GM12878 (cell line): ENCODE measurements at regions not wholly inside any gene's neighbourhood (a gene's known extent, or its start where the extent isn't known, plus 50 kb on each side); places are given as distances from the start of the nearest gene placed in this dataset.

ENCODE experiments used
- ATAC-seq: fragments of 200-7000 bp; cut with Tn5 transposase; 3 replicates; pipeline ENCODE4 v1.9.1; 2020; ENCODE audit warnings: mild to moderate bottlenecking, moderate library complexity
- BruUV-seq: library from RNA; stranded (reverse); fragments of 400-500 nt; replicated peaks from 2 replicates; lab custom pipeline; 2021; lab: Mats Ljungman, UMichigan
- CTCF ChIA-PET: fragments of 300-600 bp; sonication (Branson Sonifier 250); formaldehyde crosslinking; extraction: SDS; loops from one replicate; lab custom pipeline; 2021; ENCODE audit warnings: inconsistent platforms; lab: Yijun Ruan, JAX
- POLR2A ChIA-PET: fragments of 350-600 bp; formaldehyde crosslinking; extraction: SDS; loops from one replicate; lab custom pipeline; 2021; ENCODE audit warnings: inconsistent platforms; lab: Charles Lee
- RAD21 ChIA-PET: fragments of 300-600 bp; sonication (Branson Sonifier 250); formaldehyde crosslinking; loops from one replicate; lab custom pipeline; 2023; ENCODE audit warnings: antibody characterized with exemption; ENCODE audit not compliant: unreplicated experiment; lab: Charles Lee
- SMC1A ChIA-PET: fragments of 300-600 bp; sonication (Branson Sonifier 250); formaldehyde crosslinking; loops from one replicate; lab custom pipeline; 2023; ENCODE audit not compliant: unreplicated experiment, uncharacterized antibody; lab: Charles Lee
- DNase-seq: peaks from one replicate; pipeline ENCODE4 v3.0.0-alpha.2; 2011; ENCODE audit warnings: low read depth, low spot score
- FAIRE-seq: peaks from 3 replicates; lab custom pipeline; 2011; peaks lifted over from hg19 to GRCh38; lab: Jason Lieb, UNC
- H2AFZ ChIP-seq: 2 replicates; pipeline ENCODE4 v1.6.0; 2011; ENCODE audit warnings: low read depth, low read length, control low read depth; ENCODE audit not compliant: control insufficient read depth
- H3K27ac ChIP-seq: 2 replicates; pipeline ENCODE4 v1.5.1; 2011; ENCODE audit warnings: control low read depth; ENCODE audit not compliant: control insufficient read depth, insufficient read depth
- H3K27me3 ChIP-seq, 2 experiments: replicated peaks in 1 of 2; 2 replicates each; pipeline versions ENCODE4 v1.6.0 to v1.6.1; 2011; ENCODE audit warnings: low read length in 1 of 2; ENCODE audit not compliant: control insufficient read depth in 2 of 2, insufficient read depth in 2 of 2
- H3K36me3 ChIP-seq, 2 experiments: 2 replicates each; pipeline ENCODE4 v1.5.1; 2011; ENCODE audit warnings: low read length in 1 of 2; ENCODE audit not compliant: control insufficient read depth in 2 of 2, insufficient read depth in 2 of 2
- H3K4me1 ChIP-seq: 2 replicates; pipeline ENCODE4 v1.6.1; 2011; ENCODE audit warnings: mild to moderate bottlenecking, low read length, moderate library complexity, mixed read lengths; ENCODE audit not compliant: control insufficient read depth, insufficient read depth
- H3K4me2 ChIP-seq: 2 replicates; pipeline ENCODE4 v1.6.0; 2011; ENCODE audit warnings: control low read depth; ENCODE audit not compliant: control insufficient read depth, insufficient read depth
- H3K4me3 ChIP-seq: fragments of 200-600 bp; sonication (generic); 2 replicates; pipeline ENCODE4 v1.5.1; 2016
- H3K79me2 ChIP-seq: 2 replicates; pipeline ENCODE4 v1.6.0; 2011; ENCODE audit warnings: low read length; ENCODE audit not compliant: control insufficient read depth, insufficient read depth
- H3K9ac ChIP-seq: 2 replicates; pipeline ENCODE4 v1.8.0; 2011; ENCODE audit warnings: low read length, control low read depth, mixed read lengths; ENCODE audit not compliant: control insufficient read depth, insufficient read depth
- H3K9me3 ChIP-seq: replicated peaks from 3 replicates; pipeline ENCODE4 v1.5.1; 2011; ENCODE audit warnings: mild to moderate bottlenecking, low read length; ENCODE audit not compliant: control insufficient read depth, insufficient read depth
- H4K20me1 ChIP-seq: 2 replicates; pipeline ENCODE4 v1.6.0; 2011; ENCODE audit not compliant: control insufficient read depth, insufficient read depth
- ATF3 ChIP-seq: IDR thresholded peaks from 2 replicates; pipeline ENCODE4 v1.6.1; 2011; ENCODE audit warnings: low read depth, mild to moderate bottlenecking, low read length, moderate library complexity, borderline replicate concordance; ENCODE audit errors: extremely low read depth
- CBFB ChIP-seq: IDR thresholded peaks from 2 replicates; pipeline ENCODE4 v1.6.1; 2016; ENCODE audit warnings: antibody characterized with exemption, low read depth
- HDAC6 ChIP-seq: fragments of 200-600 bp; sonication (generic); IDR thresholded peaks from one replicate; pipeline ENCODE4 v1.8.0; 2017; ENCODE audit warnings: antibody characterized with exemption; ENCODE audit not compliant: unreplicated experiment
- HSF1 ChIP-seq: fragments of 150-350 bp; IDR thresholded peaks from 2 replicates; pipeline ENCODE4 v1.6.1; 2014; ENCODE audit warnings: mild to moderate bottlenecking, low read depth, low read length
- KDM1A ChIP-seq: fragments of 200-600 bp; sonication (generic); IDR thresholded peaks from 2 replicates; pipeline ENCODE4 v1.6.1; 2016; ENCODE audit warnings: borderline replicate concordance
- KLF5 ChIP-seq: fragments of 450-650 bp; IDR thresholded peaks from 2 replicates; pipeline ENCODE4 v1.6.1; 2014; ENCODE audit warnings: mild to moderate bottlenecking; ENCODE audit not compliant: partially characterized antibody
- MLLT1 ChIP-seq: fragments of 450-650 bp; IDR thresholded peaks from 2 replicates; pipeline ENCODE4 v1.6.1; 2016; ENCODE audit warnings: mild to moderate bottlenecking
- NR2F1 ChIP-seq: fragments of 450-650 bp; conservative IDR thresholded peaks from 2 replicates; pipeline ENCODE4 v1.6.1; 2017; ENCODE audit warnings: mild to moderate bottlenecking
- SIN3A ChIP-seq: IDR thresholded peaks from 2 replicates; pipeline ENCODE4 v1.6.1; 2012; ENCODE audit warnings: low read depth, low read length, improper control_type of control experiment
- SMARCA5 ChIP-seq: fragments of 450-650 bp; IDR thresholded peaks from 2 replicates; pipeline ENCODE4 v1.6.1; 2017; ENCODE audit warnings: mild to moderate bottlenecking
- WGBS: methylation state at CpG from one replicate; pipeline ENCODE4 v1.1.6; 2016; ENCODE audit warnings: low lambda C conversion rate; ENCODE audit not compliant: insufficient replicate concordance, insufficient coverage; ENCODE audit errors: missing lambda C conversion rate; 5-methylcytosine and 5-hydroxymethylcytosine counted together
- in situ Hi-C: fragments of 300-500 bp; cut with MboI; formaldehyde crosslinking; loops from 9 replicates; pipeline ENCODE4 v1.14.3; 2018; ENCODE audit warnings: mixed read lengths
- intact Hi-C: fragments of 100-400 bp; cut with micrococcal nuclease; formaldehyde crosslinking; loops from one replicate; pipeline ENCODE4 v1.14.2; 2022; ENCODE audit not compliant: unreplicated experiment

GRCh38 chr12:112607427-112607826 is 184.1 kb upstream of the RPH3A start:
- Histone ChIP-seq H3K36me3 (no peaks in the 10 kb centered on the region), H3K9ac (no peak overlapping the region), H3K9me3 (no peaks in the 10 kb centered on the region), H4K20me1 (no peaks in the 10 kb centered on the region), H3K27ac (no peak overlapping the region), H3K27me3 (peaks cover 0 to 1% of the 10 kb centered on the region in 2 experiments; a peak in 2 of 4 replicates), H3K4me2 (no peak overlapping the region), H3K4me3 (no peak overlapping the region), H3K79me2 (no peaks in the 10 kb centered on the region), H2AFZ (no peak overlapping the region), H3K4me1 (no peaks in the 10 kb centered on the region)
- intact Hi-C loops (no loop called here), in situ Hi-C loops (no loop called here)
- FAIRE-seq (no peak), ATAC-seq (no peak), DNase-seq (no peak)
- ChIA-PET RAD21 (interaction anchor here (0.6 kb wide), 1 partner anchor 27 kb away, joined by 3 read pairs; no protein-coding TSS in a partner anchor), SMC1A (no interaction called here), CTCF (no interaction called here), POLR2A (no interaction called here)
- 17% methylated on average over 3 of the region's 3 CpGs for WGBS
- TF ChIP-seq HDAC6 (no peak), SIN3A (no peak), HSF1 (no peak), ATF3 (no peak), KDM1A (no peak), NR2F1 (no peak), MLLT1 (no peak), SMARCA5 (no peak), CBFB (no peak), KLF5 (no peak)
- BruUV-seq = no TSS peak
